CD8-positive, alpha-beta memory T cell (primary cell): ENCODE measurements at regions not wholly inside any gene's neighbourhood (a gene's known extent, or its start where the extent isn't known, plus 50 kb on each side); places are given as distances from the start of the nearest gene placed in this dataset.

ENCODE experiments used
- CTCF ChIA-PET: fragments of 350-600 bp; sonication (Branson Sonifier 250); formaldehyde crosslinking; loops from one replicate; lab custom pipeline; 2021; ENCODE audit warnings: antibody characterized with exemption; lab: Charles Lee
- POLR2A ChIA-PET: fragments of 350-600 bp; sonication (Branson Sonifier 250); formaldehyde crosslinking; loops from one replicate; lab custom pipeline; 2021; ENCODE audit warnings: antibody characterized with exemption; lab: Charles Lee
- DNase-seq, 5 donors: peaks; one replicate each; pipeline versions ENCODE4 v3.0.0 to v3.0.0-alpha.2; 2020 to 2022; ENCODE audit warnings: mixed read lengths in 1 of 5
- H3K27ac ChIP-seq: one replicate; pipeline ENCODE4 v1.7.0; 2013; ENCODE audit warnings: low read depth, mild to moderate bottlenecking, low read length, moderate library complexity
- H3K27me3 ChIP-seq: 2 replicates; pipeline ENCODE4 v1.7.0; 2013; ENCODE audit warnings: low read length, mild to moderate bottlenecking; ENCODE audit not compliant: insufficient read depth, poor library complexity, severe bottlenecking
- H3K36me3 ChIP-seq: 2 replicates; pipeline ENCODE4 v1.7.0; 2013; ENCODE audit warnings: mild to moderate bottlenecking, low read length, moderate library complexity; ENCODE audit not compliant: insufficient read depth
- H3K4me1 ChIP-seq: 2 replicates; pipeline ENCODE4 v1.7.0; 2013; ENCODE audit warnings: mild to moderate bottlenecking, low read length, moderate library complexity; ENCODE audit not compliant: insufficient read depth
- H3K4me3 ChIP-seq: 2 replicates; pipeline ENCODE4 v1.7.0; 2013; ENCODE audit warnings: mild to moderate bottlenecking, low read length
- H3K9me3 ChIP-seq: 2 replicates; pipeline ENCODE4 v1.7.0; 2013; ENCODE audit warnings: mild to moderate bottlenecking, low read length
- H3K27ac Mint-ChIP-seq, 8 donors: one replicate each; pipeline ENCODE4 v1.8.0; 2020 to 2021; ENCODE audit warnings: mixed read lengths in 8 of 8, mild to moderate bottlenecking in 6 of 8, inconsistent platforms in 3 of 8, moderate library complexity in 3 of 8
- H3K27me3 Mint-ChIP-seq, 2 donors: one replicate each; pipeline ENCODE4 v1.8.0; 2020 to 2021; ENCODE audit warnings: mixed read lengths in 2 of 2, mild to moderate bottlenecking in 1 of 2, moderate library complexity in 1 of 2
- H3K36me3 Mint-ChIP-seq, 3 donors: one replicate each; pipeline ENCODE4 v1.8.0; 2020 to 2021; ENCODE audit warnings: mixed read lengths in 3 of 3, inconsistent platforms in 1 of 3, mild to moderate bottlenecking in 1 of 3
- H3K4me1 Mint-ChIP-seq, 3 donors: one replicate each; pipeline ENCODE4 v1.8.0; 2020 to 2021; ENCODE audit warnings: mixed read lengths in 3 of 3, inconsistent platforms in 1 of 3, mild to moderate bottlenecking in 1 of 3
- H3K4me3 Mint-ChIP-seq, 7 donors: one replicate each; pipeline ENCODE4 v1.8.0; 2020 to 2021; ENCODE audit warnings: mixed read lengths in 7 of 7, mild to moderate bottlenecking in 6 of 7, moderate library complexity in 4 of 7, inconsistent platforms in 2 of 7
- H3K9me3 Mint-ChIP-seq, 5 donors: one replicate each; pipeline ENCODE4 v1.8.0; 2020 to 2022; ENCODE audit warnings: mixed read lengths in 5 of 5, mild to moderate bottlenecking in 3 of 5, moderate library complexity in 2 of 5, inconsistent platforms in 1 of 5

GRCh38 chr17:5783851-5784250 lies 199.5 kb upstream of the NLRP1 start:
- CTCF ChIA-PET = no interaction called here
- Mint-ChIP-seq H3K36me3 (no peaks in the 10 kb centered on the region), H3K27me3 (peaks cover 4 to 38% of the 10 kb centered on the region in 2 donors), H3K4me3 (no peak overlapping the region), H3K4me1 (no peaks in the 10 kb centered on the region), H3K9me3 (peaks cover 0 to 2% (median 0%) of the 10 kb centered on the region in 5 donors), H3K27ac (no peak overlapping the region)
- Histone ChIP-seq H3K4me1 (no peaks in the 10 kb centered on the region), H3K36me3 (no peaks in the 10 kb centered on the region), H3K27ac (no peak overlapping the region), H3K4me3 (no peak overlapping the region), H3K9me3 (no peaks in the 10 kb centered on the region), H3K27me3 (no peaks in the 10 kb centered on the region)
- POLR2A ChIA-PET = no interaction called here
- no peak for DNase-seq

- Histone ChIP-seq H3K4me1 (no peaks in the 10 kb centered on the region), H3K27me3 (no peaks in the 10 kb centered on the region), H3K36me3 (no peaks in the 10 kb centered on the region), H3K9me3 (no peaks in the 10 kb centered on the region), H3K4me3 (no peak overlapping the region), H3K27ac (no peak overlapping the region)
- Mint-ChIP-seq H3K27ac (no peak overlapping the region), H3K9me3 (peaks cover 0 to 2% (median 0%) of the 10 kb centered on the region in 5 donors), H3K36me3 (no peaks in the 10 kb centered on the region), H3K4me3 (no peak overlapping the region), H3K4me1 (no peaks in the 10 kb centered on the region), H3K27me3 (peaks cover 0 to 42% of the 10 kb centered on the region in 2 donors)
- DNase-seq = no peak
- CTCF ChIA-PET = no interaction called here
- POLR2A ChIA-PET = no interaction called here
Observed at GRCh38 chr17:5784791-5785190, 200.5 kb upstream of the NLRP1 start.

GRCh38 chr17:5785338-5785737 lies 201.0 kb upstream of the NLRP1 start:
- CTCF ChIA-PET = no interaction called here
- no peak overlapping the region for H3K27ac ChIP-seq

GRCh38 chr17:5785867-5786509 lies 201.7 kb upstream of the NLRP1 start:
- no peak overlapping the region for H3K4me3 ChIP-seq
- Mint-ChIP-seq H3K36me3 (no peaks in the 10 kb centered on the region), H3K4me1 (no peaks in the 10 kb centered on the region), H3K4me3 (no peak overlapping the region), H3K27me3 (peaks cover 2 to 48% of the 10 kb centered on the region in 2 donors), H3K27ac (no peak overlapping the region), H3K9me3 (peaks cover 0 to 2% (median 0%) of the 10 kb centered on the region in 5 donors)
- CTCF ChIA-PET = no interaction called here
- no peaks in the 10 kb centered on the region for H3K27me3 ChIP-seq
- POLR2A ChIA-PET = no interaction called here
- DNase-seq = no peak
- no peaks in the 10 kb centered on the region for H3K36me3 ChIP-seq
- no peaks in the 10 kb centered on the region for H3K4me1 ChIP-seq
- no peaks in the 10 kb centered on the region for H3K9me3 ChIP-seq
- no peak overlapping the region for H3K27ac ChIP-seq

More at GRCh38 chr17:5785338-5785737, 201.0 kb upstream of the NLRP1 start:
- Histone ChIP-seq H3K9me3 (no peaks in the 10 kb centered on the region), H3K4me1 (no peaks in the 10 kb centered on the region), H3K36me3 (no peaks in the 10 kb centered on the region), H3K4me3 (no peak overlapping the region), H3K27me3 (no peaks in the 10 kb centered on the region)
- Mint-ChIP-seq H3K27ac (no peak overlapping the region), H3K27me3 (peaks cover 0 to 47% of the 10 kb centered on the region in 2 donors), H3K4me1 (no peaks in the 10 kb centered on the region), H3K9me3 (peaks cover 0 to 2% (median 0%) of the 10 kb centered on the region in 5 donors), H3K4me3 (no peak overlapping the region), H3K36me3 (no peaks in the 10 kb centered on the region)
- DNase-seq = no peak
- POLR2A ChIA-PET = no interaction called here

GRCh38 chr17:5786510-5786875 lies 202.2 kb upstream of the NLRP1 start:
- Histone ChIP-seq H3K4me3 (no peak overlapping the region), H3K9me3 (no peaks in the 10 kb centered on the region), H3K36me3 (no peaks in the 10 kb centered on the region), H3K4me1 (no peaks in the 10 kb centered on the region), H3K27me3 (no peaks in the 10 kb centered on the region), H3K27ac (no peak overlapping the region)
- H3K27me3 Mint-ChIP-seq = peaks cover 4 to 51% of the 10 kb centered on the region in 2 donors
- H3K4me3 Mint-ChIP-seq = no peak overlapping the region
- H3K9me3 Mint-ChIP-seq = peaks cover 0 to 4% (median 0%) of the 10 kb centered on the region in 5 donors
- no peak overlapping the region for H3K27ac Mint-ChIP-seq
- ChIA-PET CTCF (no interaction called here), POLR2A (no interaction called here)
- H3K36me3 Mint-ChIP-seq = no peaks in the 10 kb centered on the region
- no peak for DNase-seq
- no peaks in the 10 kb centered on the region for H3K4me1 Mint-ChIP-seq

GRCh38 chr17:5788266-5788900 lies 204.1 kb upstream of the NLRP1 start:
- POLR2A ChIA-PET = no interaction called here
- H3K36me3 Mint-ChIP-seq = peaks cover 0 to 4% (median 0%) of the 10 kb centered on the region in 3 donors
- no peaks in the 10 kb centered on the region for H3K9me3 ChIP-seq
- no peak overlapping the region for H3K4me3 Mint-ChIP-seq
- peaks cover 12 to 57% of the 10 kb centered on the region in 2 donors for H3K27me3 Mint-ChIP-seq
- peak overlapping the region in 1 of 8 donors; percentile 38 for H3K27ac Mint-ChIP-seq
- H3K9me3 Mint-ChIP-seq = peaks cover 5 to 14% (median 11%) of the 10 kb centered on the region in 5 donors
- H3K27me3 ChIP-seq = no peaks in the 10 kb centered on the region
- H3K4me1 ChIP-seq = no peaks in the 10 kb centered on the region
- H3K4me1 Mint-ChIP-seq = no peaks in the 10 kb centered on the region
- H3K4me3 ChIP-seq = no peak overlapping the region
- DNase-seq = no peak
- CTCF ChIA-PET = no interaction called here
- no peaks in the 10 kb centered on the region for H3K36me3 ChIP-seq
- H3K27ac ChIP-seq = no peak overlapping the region

- no peaks in the 10 kb centered on the region for H3K36me3 ChIP-seq
- H3K36me3 Mint-ChIP-seq = peaks cover 0 to 4% (median 0%) of the 10 kb centered on the region in 3 donors
- no peak overlapping the region for H3K4me3 Mint-ChIP-seq
- H3K27ac ChIP-seq = no peak overlapping the region
- peaks cover 5 to 22% (median 12%) of the 10 kb centered on the region in 5 donors for H3K9me3 Mint-ChIP-seq
- no peaks in the 10 kb centered on the region for H3K4me1 ChIP-seq
- no peaks in the 10 kb centered on the region for H3K27me3 ChIP-seq
- peaks cover 17 to 59% of the 10 kb centered on the region in 2 donors for H3K27me3 Mint-ChIP-seq
- DNase-seq = no peak
- H3K9me3 ChIP-seq = no peaks in the 10 kb centered on the region
- POLR2A ChIA-PET = no interaction called here
- H3K4me1 Mint-ChIP-seq = no peaks in the 10 kb centered on the region
- no peak overlapping the region for H3K4me3 ChIP-seq
- H3K27ac Mint-ChIP-seq = no peak overlapping the region
- CTCF ChIA-PET = no interaction called here
Observed at GRCh38 chr17:5789528-5789927, 205.2 kb upstream of the NLRP1 start.

GRCh38 chr17:5793157-5793556 lies 208.8 kb upstream of the NLRP1 start:
- Mint-ChIP-seq H3K4me1 (no peaks in the 10 kb centered on the region), H3K4me3 (no peak overlapping the region), H3K27ac (no peak overlapping the region), H3K9me3 (peaks cover 5 to 20% (median 12%) of the 10 kb centered on the region in 5 donors), H3K27me3 (peaks cover 22 to 59% of the 10 kb centered on the region in 2 donors), H3K36me3 (peaks cover 0 to 4% (median 0%) of the 10 kb centered on the region in 3 donors)
- Histone ChIP-seq H3K4me1 (no peaks in the 10 kb centered on the region), H3K27ac (no peak overlapping the region), H3K27me3 (no peaks in the 10 kb centered on the region), H3K4me3 (no peak overlapping the region), H3K36me3 (no peaks in the 10 kb centered on the region), H3K9me3 (no peaks in the 10 kb centered on the region)
- ChIA-PET CTCF (no interaction called here), POLR2A (no interaction called here)
- no peak for DNase-seq
